ENCODE measurements at regions not wholly inside any gene's neighbourhood (a gene's known extent, or its start where the extent isn't known, plus 50 kb on each side); places are given as distances from the start of the nearest gene placed in this dataset.

GRCh38 chr10:53396876-53397275 lies 624.3 kb upstream of the MBL2 start:
- Histone ChIP-seq H2AK5ac (ENCODE audit: low read depth, low read length) (no peak overlapping the region), H3K18ac (ENCODE audit: low read length) (no peak overlapping the region), H4K8ac (ENCODE audit: low read depth, low read length) (no peak overlapping the region), H3K4me2 (ENCODE audit: insufficient read depth, low read length, poor library complexity, severe bottlenecking) (no peak overlapping the region), H2BK12ac (ENCODE audit: low read length) (no peak overlapping the region), H3K9ac (ENCODE audit: low read depth, low read length, poor library complexity) (no peak overlapping the region), H2BK120ac (ENCODE audit: low read depth, low read length) (no peak overlapping the region), H2BK5ac (ENCODE audit: low read length) (no peak overlapping the region), H3K14ac (ENCODE audit: low read length) (no peak overlapping the region), H3K4ac (ENCODE audit: low read length) (no peak overlapping the region), H3K27me3 (ENCODE audit: control insufficient read depth in 3 of 3, insufficient read depth in 3 of 3, low read depth in 1 of 3, low read length in 3 of 3) (no peaks in the 10 kb centered on the region), H3K4me1 (ENCODE audit: control insufficient read depth in 2 of 2, insufficient read depth in 1 of 2, low read depth in 1 of 2, low read length in 2 of 2) (no peaks in the 10 kb centered on the region), H3K36me3 (replicated peaks in 1 of 2; ENCODE audit: control insufficient read depth in 2 of 2, insufficient read depth in 2 of 2, low read length in 2 of 2) (no peaks in the 10 kb centered on the region), H3K27ac (replicated peaks; ENCODE audit: low read length) (no peak overlapping the region), H3K79me1 (ENCODE audit: low read depth, low read length) (no peaks in the 10 kb centered on the region), H2AFZ (ENCODE audit: low read length) (no peak overlapping the region), H3K9me3 (replicated peaks in 1 of 2; ENCODE audit: control insufficient read depth in 2 of 2, insufficient read depth in 1 of 2, low read depth in 1 of 2, low read length in 2 of 2) (peaks cover 2 to 30% of the 10 kb centered on the region in 2 donors), H2BK15ac (ENCODE audit: low read length) (no peak overlapping the region), H3K4me3 (ENCODE audit: low read length in 2 of 2) (no peak overlapping the region), H4K91ac (ENCODE audit: low read depth, low read length, poor library complexity) (no peak overlapping the region), H3K23ac (ENCODE audit: low read depth, low read length, poor library complexity) (no peak overlapping the region)
- no CpG with 5 or more reads among the region's 2 CpGs for WGBS, 2 donors (ENCODE audit: extremely low coverage in 2 of 2, insufficient read length in 2 of 2, insufficient replicate concordance in 1 of 2)
- no peak for DNase-seq (ENCODE audit: low spot score)

GRCh38 chr10:53395449-53395848 lies 622.9 kb upstream of the MBL2 start:
- Histone ChIP-seq H3K4ac (ENCODE audit: low read length) (no peak overlapping the region), H2AK5ac (ENCODE audit: low read depth, low read length) (no peak overlapping the region), H2AFZ (ENCODE audit: low read length) (no peak overlapping the region), H2BK5ac (ENCODE audit: low read length) (no peak overlapping the region), H3K4me3 (ENCODE audit: low read length in 2 of 2) (no peak overlapping the region), H4K91ac (ENCODE audit: low read depth, low read length, poor library complexity) (no peak overlapping the region), H2BK15ac (ENCODE audit: low read length) (no peak overlapping the region), H2BK12ac (ENCODE audit: low read length) (no peak overlapping the region), H3K27ac (replicated peaks; ENCODE audit: low read length) (no peak overlapping the region), H3K9me3 (replicated peaks in 1 of 2; ENCODE audit: control insufficient read depth in 2 of 2, insufficient read depth in 1 of 2, low read depth in 1 of 2, low read length in 2 of 2) (peaks cover 2 to 25% of the 10 kb centered on the region in 2 donors), H2BK120ac (ENCODE audit: low read depth, low read length) (no peak overlapping the region), H3K18ac (ENCODE audit: low read length) (no peak overlapping the region), H3K79me1 (ENCODE audit: low read depth, low read length) (no peaks in the 10 kb centered on the region), H4K8ac (ENCODE audit: low read depth, low read length) (no peak overlapping the region), H3K4me1 (ENCODE audit: control insufficient read depth in 2 of 2, insufficient read depth in 1 of 2, low read depth in 1 of 2, low read length in 2 of 2) (no peaks in the 10 kb centered on the region), H3K27me3 (ENCODE audit: control insufficient read depth in 3 of 3, insufficient read depth in 3 of 3, low read depth in 1 of 3, low read length in 3 of 3) (no peaks in the 10 kb centered on the region), H3K4me2 (ENCODE audit: insufficient read depth, low read length, poor library complexity, severe bottlenecking) (no peak overlapping the region), H3K9ac (ENCODE audit: low read depth, low read length, poor library complexity) (no peak overlapping the region), H3K14ac (ENCODE audit: low read length) (no peak overlapping the region), H3K23ac (ENCODE audit: low read depth, low read length, poor library complexity) (no peak overlapping the region), H3K36me3 (replicated peaks in 1 of 2; ENCODE audit: control insufficient read depth in 2 of 2, insufficient read depth in 2 of 2, low read length in 2 of 2) (no peaks in the 10 kb centered on the region)
- no peak for DNase-seq (ENCODE audit: low spot score)
- WGBS, 2 donors (ENCODE audit: extremely low coverage in 2 of 2, insufficient read length in 2 of 2, insufficient replicate concordance in 1 of 2), result no CpG with 5 or more reads among the region's 5 CpGs

DNA sequence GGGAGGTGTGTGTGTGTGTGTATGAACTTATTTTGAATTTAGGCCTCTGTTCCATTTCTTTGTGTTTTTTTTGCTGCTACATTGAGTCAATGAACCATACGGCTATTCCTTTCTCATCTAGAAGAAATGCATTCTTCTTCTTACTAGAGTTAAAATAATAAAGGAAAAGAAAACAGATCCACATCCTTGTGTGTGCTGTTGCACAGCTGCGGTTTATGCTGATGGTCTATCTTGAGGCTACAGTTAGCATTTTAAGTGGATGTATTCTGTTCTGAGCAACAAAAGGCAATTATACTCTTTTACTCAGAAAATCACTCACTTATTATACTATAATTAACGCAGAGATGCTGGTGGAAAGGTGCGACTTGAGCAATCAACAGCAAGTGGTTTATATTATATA lies 615.0 kb upstream of the MBL2 start:
- Histone ChIP-seq H3K14ac (ENCODE audit: low read length) (no peak overlapping the region), H2BK15ac (ENCODE audit: low read length) (no peak overlapping the region), H3K9me3 (replicated peaks in 1 of 2; ENCODE audit: control insufficient read depth in 2 of 2, insufficient read depth in 1 of 2, low read depth in 1 of 2, low read length in 2 of 2) (no peaks in the 10 kb centered on the region), H3K18ac (ENCODE audit: low read length) (no peak overlapping the region), H2AFZ (ENCODE audit: low read length) (peak overlapping the region; percentile 68), H3K4me2 (ENCODE audit: insufficient read depth, low read length, poor library complexity, severe bottlenecking) (no peak overlapping the region), H2AK5ac (ENCODE audit: low read depth, low read length) (no peak overlapping the region), H4K91ac (ENCODE audit: low read depth, low read length, poor library complexity) (no peak overlapping the region), H3K4me1 (ENCODE audit: control insufficient read depth in 2 of 2, insufficient read depth in 1 of 2, low read depth in 1 of 2, low read length in 2 of 2) (peaks cover 0 to 3% of the 10 kb centered on the region in 2 donors), H3K79me1 (ENCODE audit: low read depth, low read length) (no peaks in the 10 kb centered on the region), H3K4ac (ENCODE audit: low read length) (no peak overlapping the region), H2BK5ac (ENCODE audit: low read length) (no peak overlapping the region), H4K8ac (ENCODE audit: low read depth, low read length) (no peak overlapping the region), H2BK120ac (ENCODE audit: low read depth, low read length) (no peak overlapping the region), H3K9ac (ENCODE audit: low read depth, low read length, poor library complexity) (no peak overlapping the region), H3K23ac (ENCODE audit: low read depth, low read length, poor library complexity) (no peak overlapping the region), H3K36me3 (replicated peaks in 1 of 2; ENCODE audit: control insufficient read depth in 2 of 2, insufficient read depth in 2 of 2, low read length in 2 of 2) (no peaks in the 10 kb centered on the region), H3K27me3 (ENCODE audit: control insufficient read depth in 3 of 3, insufficient read depth in 3 of 3, low read depth in 1 of 3, low read length in 3 of 3) (no peaks in the 10 kb centered on the region), H3K27ac (replicated peaks; ENCODE audit: low read length) (no peak overlapping the region), H3K4me3 (ENCODE audit: low read length in 2 of 2) (no peak overlapping the region), H2BK12ac (ENCODE audit: low read length) (no peak overlapping the region)
- no peak for DNase-seq (ENCODE audit: low spot score)
- WGBS, 2 donors (ENCODE audit: extremely low coverage in 2 of 2, insufficient read length in 2 of 2, insufficient replicate concordance in 1 of 2), result no CpG with 5 or more reads among the region's 4 CpGs

- no peak for DNase-seq (ENCODE audit: low spot score)
- Histone ChIP-seq H3K27ac (replicated peaks; ENCODE audit: low read length) (no peak overlapping the region), H2AK5ac (ENCODE audit: low read depth, low read length) (no peak overlapping the region), H3K79me1 (ENCODE audit: low read depth, low read length) (no peaks in the 10 kb centered on the region), H3K9me3 (replicated peaks in 1 of 2; ENCODE audit: control insufficient read depth in 2 of 2, insufficient read depth in 1 of 2, low read depth in 1 of 2, low read length in 2 of 2) (no peaks in the 10 kb centered on the region), H2BK120ac (ENCODE audit: low read depth, low read length) (no peak overlapping the region), H2BK15ac (ENCODE audit: low read length) (no peak overlapping the region), H3K27me3 (ENCODE audit: control insufficient read depth in 3 of 3, insufficient read depth in 3 of 3, low read depth in 1 of 3, low read length in 3 of 3) (no peaks in the 10 kb centered on the region), H3K23ac (ENCODE audit: low read depth, low read length, poor library complexity) (no peak overlapping the region), H2AFZ (ENCODE audit: low read length) (peak overlapping the region; percentile 71), H4K8ac (ENCODE audit: low read depth, low read length) (no peak overlapping the region), H3K4me2 (ENCODE audit: insufficient read depth, low read length, poor library complexity, severe bottlenecking) (no peak overlapping the region), H3K18ac (ENCODE audit: low read length) (no peak overlapping the region), H2BK12ac (ENCODE audit: low read length) (no peak overlapping the region), H4K91ac (ENCODE audit: low read depth, low read length, poor library complexity) (no peak overlapping the region), H3K14ac (ENCODE audit: low read length) (no peak overlapping the region), H3K4me3 (ENCODE audit: low read length in 2 of 2) (no peak overlapping the region), H3K4me1 (ENCODE audit: control insufficient read depth in 2 of 2, insufficient read depth in 1 of 2, low read depth in 1 of 2, low read length in 2 of 2) (peaks cover 0 to 3% of the 10 kb centered on the region in 2 donors), H3K9ac (ENCODE audit: low read depth, low read length, poor library complexity) (no peak overlapping the region), H2BK5ac (ENCODE audit: low read length) (no peak overlapping the region), H3K36me3 (replicated peaks in 1 of 2; ENCODE audit: control insufficient read depth in 2 of 2, insufficient read depth in 2 of 2, low read length in 2 of 2) (no peaks in the 10 kb centered on the region), H3K4ac (ENCODE audit: low read length) (no peak overlapping the region)
- WGBS, 2 donors (ENCODE audit: extremely low coverage in 2 of 2, insufficient read length in 2 of 2, insufficient replicate concordance in 1 of 2), result no CpG with 5 or more reads among the region's 3 CpGs
These were observed 610.0 kb upstream of the MBL2 start for GRCh38 chr10:53382543-53382942.
